Transverse colon (tissue), 4 donors: ENCODE measurements at regions not wholly inside any gene's neighbourhood (a gene's known extent, or its start where the extent isn't known, plus 50 kb on each side); places are given as distances from the start of the nearest gene placed in this dataset.

Experiments used
- DNase-seq: peaks from one replicate; pipeline ENCODE4 v3.0.0-alpha.2; 2019
- H3K27ac ChIP-seq, 4 donors: fragments of 200-600 bp; sonication (generic); 2 replicates each; pipeline ENCODE4 v1.5.1; 2016 to 2018; ENCODE audit warnings: inconsistent platforms in 4 of 4
- H3K27me3 ChIP-seq: fragments of 200-600 bp; sonication (generic); 2 replicates; pipeline ENCODE4 v1.5.1; 2017; ENCODE audit warnings: inconsistent platforms
- H3K36me3 ChIP-seq, 4 donors: fragments of 200-600 bp; sonication (generic); 2 replicates each; pipeline ENCODE4 v1.5.1; 2017 to 2019; ENCODE audit warnings: inconsistent platforms in 4 of 4
- H3K4me1 ChIP-seq, 4 donors: fragments of 200-600 bp; sonication (generic); 2 replicates each; pipeline ENCODE4 v1.5.1; 2017 to 2020; ENCODE audit warnings: inconsistent platforms in 4 of 4
- H3K4me3 ChIP-seq, 4 donors: fragments of 200-600 bp; sonication (generic); 1 replicate in 1 of 4; 2 replicates in 3 of 4; pipeline versions ENCODE4 v1.5.1 to v1.6.1; 2017 to 2019; ENCODE audit warnings: inconsistent platforms in 4 of 4
- H3K9me3 ChIP-seq, 2 donors: fragments of 200-600 bp; sonication (generic); 2 replicates each; pipeline ENCODE4 v1.5.1; 2017 to 2019; ENCODE audit warnings: inconsistent platforms in 2 of 2
- CTCF ChIP-seq, 5 experiments: fragments of 200-600 bp in 3 of 5; fragments of 450-650 bp in 2 of 5; sonication (generic) in 3 of 5; IDR thresholded peaks; 1 replicate in 2 of 5; 2 replicates in 3 of 5; pipeline ENCODE4 v1.5.1; 2016 to 2017; ENCODE audit warnings: antibody characterized with exemption in 5 of 5, inconsistent platforms in 3 of 5, mild to moderate bottlenecking in 2 of 5, moderate library complexity in 1 of 5
- EP300 ChIP-seq: sonication (generic); formaldehyde crosslinking; IDR thresholded peaks from one replicate; pipeline ENCODE4 v1.6.1; 2017; ENCODE audit warnings: antibody characterized with exemption, low read depth
- POLR2A ChIP-seq: fragments of 450-650 bp; IDR thresholded peaks from one replicate; pipeline ENCODE4 v1.6.1; 2016; ENCODE audit warnings: antibody characterized with exemption, mild to moderate bottlenecking, moderate library complexity
- POLR2AphosphoS5 ChIP-seq, 3 donors: sonication (generic); formaldehyde crosslinking; IDR thresholded peaks; one replicate each; pipeline ENCODE4 v1.6.1; 2016; ENCODE audit warnings: antibody characterized with exemption in 3 of 3
- WGBS, 2 donors: methylation state at CpG; one replicate each; pipeline ENCODE4 v1.1.5; 2018; ENCODE audit warnings: low coverage in 1 of 2; 5-methylcytosine and 5-hydroxymethylcytosine counted together
- in situ Hi-C, 4 donors: fragments of 200-750 bp; cut with MboI; loops; one replicate each; pipeline versions ENCODE4 v1.15.0 to v1.15.1; 2017; ENCODE audit warnings: low sequenced_read_pairs in 3 of 4, low pct_ligation_motif_present in 1 of 4, low pct_unique_long_range_greater_than_20kb in 1 of 4
- intact Hi-C: fragments of 100-400 bp; cut with DNase I; formaldehyde crosslinking; loops from one replicate; pipeline ENCODE4 v1.15.1; 2023; ENCODE audit warnings: low total_unique reads

GRCh38 chr3:124157748-124158147 lies 165.8 kb upstream of the ROPN1 start:
- Histone ChIP-seq H3K36me3 (no peaks in the 10 kb centered on the region), H3K4me1 (peaks cover 0 to 12% (median 4%) of the 10 kb centered on the region in 4 donors), H3K9me3 (no peaks in the 10 kb centered on the region), H3K27ac (no peak overlapping the region), H3K4me3 (no peak overlapping the region), H3K27me3 (no peaks in the 10 kb centered on the region)
- DNase-seq: no peak
- no peak for TF ChIP-seq CTCF (IDR thresholded peaks at IDR 0.05)
- no peak for TF ChIP-seq POLR2AphosphoS5 (IDR thresholded peaks at IDR 0.05)
- no peak for TF ChIP-seq EP300
- in situ Hi-C loops (no loop called here), intact Hi-C loops (no loop called here)
- WGBS, 2 donors: 53 to 83% methylated on average over 2 to 3 of the region's 3 CpGs

- no peak overlapping the region for H3K4me3 ChIP-seq
- in situ Hi-C loops: no loop called here
- WGBS, 2 donors: 67 to 79% methylated on average over 3 to 5 of the region's 5 CpGs
Observed at GRCh38 chr3:124158168-124158881, 166.4 kb upstream of the ROPN1 start.

GRCh38 chr3:124161448-124161847 lies 169.5 kb upstream of the ROPN1 start:
- no peak for DNase-seq
- Histone ChIP-seq H3K27ac (no peak overlapping the region), H3K4me3 (no peak overlapping the region), H3K27me3 (no peaks in the 10 kb centered on the region), H3K36me3 (no peaks in the 10 kb centered on the region), H3K9me3 (no peaks in the 10 kb centered on the region), H3K4me1 (peaks cover 0 to 12% (median 4%) of the 10 kb centered on the region in 4 donors)
- WGBS, 2 donors: 67 to 68% methylated on average over 2 of the region's 2 CpGs
- TF ChIP-seq POLR2A: no peak
- no peak for TF ChIP-seq EP300
- TF ChIP-seq POLR2AphosphoS5 (IDR thresholded peaks at IDR 0.05): no peak
- intact Hi-C loops: no loop called here
- in situ Hi-C loops: no loop called here

More at GRCh38 chr3:124158168-124158881, 166.4 kb upstream of the ROPN1 start:
- no peak for DNase-seq
- intact Hi-C loops: no loop called here
- TF ChIP-seq CTCF (IDR thresholded peaks at IDR 0.05) (no peak), POLR2A (no peak), POLR2AphosphoS5 (IDR thresholded peaks at IDR 0.05) (no peak), EP300 (no peak)
- H3K27ac ChIP-seq: no peak overlapping the region
- H3K4me1 ChIP-seq: peaks cover 0 to 12% (median 4%) of the 10 kb centered on the region in 4 donors
- no peaks in the 10 kb centered on the region for H3K9me3 ChIP-seq
- no peaks in the 10 kb centered on the region for H3K36me3 ChIP-seq
- no peaks in the 10 kb centered on the region for H3K27me3 ChIP-seq

- Histone ChIP-seq H3K4me3 (no peak overlapping the region), H3K9me3 (no peaks in the 10 kb centered on the region), H3K36me3 (no peaks in the 10 kb centered on the region), H3K27me3 (no peaks in the 10 kb centered on the region), H3K27ac (no peak overlapping the region), H3K4me1 (peaks cover 0 to 1% (median 0%) of the 10 kb centered on the region in 4 donors)
- in situ Hi-C loops (no loop called here), intact Hi-C loops (no loop called here)
- TF ChIP-seq CTCF (IDR thresholded peaks at IDR 0.05): no peak
- no peak for TF ChIP-seq POLR2AphosphoS5 (IDR thresholded peaks at IDR 0.05)
- no peak for TF ChIP-seq EP300
- TF ChIP-seq POLR2A: no peak
- DNase-seq: no peak
Observed at GRCh38 chr3:124163689-124164088, 171.8 kb upstream of the ROPN1 start.

GRCh38 chr3:124168271-124168670 lies 176.3 kb upstream of the ROPN1 start:
- in situ Hi-C loops: no loop called here

More at GRCh38 chr3:124168271-124168670, 176.3 kb upstream of the ROPN1 start:
- intact Hi-C loops: no loop called here
- Histone ChIP-seq H3K27me3 (no peaks in the 10 kb centered on the region), H3K9me3 (no peaks in the 10 kb centered on the region), H3K4me3 (no peak overlapping the region), H3K36me3 (no peaks in the 10 kb centered on the region), H3K4me1 (no peaks in the 10 kb centered on the region), H3K27ac (no peak overlapping the region)
- no peak for DNase-seq
- TF ChIP-seq POLR2A: no peak
